ENCODE measurements at regions not wholly inside any gene's neighbourhood (a gene's known extent, or its start where the extent isn't known, plus 50 kb on each side); places are given as distances from the start of the nearest gene placed in this dataset.

DNA sequence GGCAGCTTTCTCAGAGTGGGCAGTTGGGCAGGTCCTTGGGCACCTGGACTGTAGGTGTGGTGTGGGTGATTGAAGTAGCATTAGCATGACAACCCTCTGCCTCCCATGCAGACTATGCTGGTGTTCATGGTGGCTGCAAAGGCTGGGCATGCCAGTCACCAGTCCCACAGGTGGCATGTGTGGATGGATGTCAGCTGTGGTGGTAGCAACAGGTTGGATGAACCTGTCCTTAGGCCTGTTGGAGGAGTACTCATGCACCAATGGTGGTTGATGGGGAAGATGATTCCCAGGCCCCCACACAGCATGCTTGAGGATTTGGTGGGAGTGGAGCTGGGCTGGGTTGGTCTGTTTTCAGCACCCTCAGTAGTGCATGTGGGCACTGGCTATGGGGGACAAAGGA is 251.1 kb downstream of the PAX1 start:
- no peak overlapping the region for H3K4me3 Mint-ChIP-seq
- H3K36me3 Mint-ChIP-seq (ENCODE audit: low read depth): no peaks in the 10 kb centered on the region
- no peaks in the 10 kb centered on the region for H3K4me1 Mint-ChIP-seq (ENCODE audit: low read depth)
- no peak overlapping the region for H3K27ac Mint-ChIP-seq
- peaks cover 9% of the 10 kb centered on the region for H3K9me3 Mint-ChIP-seq
- H3K27me3 Mint-ChIP-seq: no peaks in the 10 kb centered on the region

DNA sequence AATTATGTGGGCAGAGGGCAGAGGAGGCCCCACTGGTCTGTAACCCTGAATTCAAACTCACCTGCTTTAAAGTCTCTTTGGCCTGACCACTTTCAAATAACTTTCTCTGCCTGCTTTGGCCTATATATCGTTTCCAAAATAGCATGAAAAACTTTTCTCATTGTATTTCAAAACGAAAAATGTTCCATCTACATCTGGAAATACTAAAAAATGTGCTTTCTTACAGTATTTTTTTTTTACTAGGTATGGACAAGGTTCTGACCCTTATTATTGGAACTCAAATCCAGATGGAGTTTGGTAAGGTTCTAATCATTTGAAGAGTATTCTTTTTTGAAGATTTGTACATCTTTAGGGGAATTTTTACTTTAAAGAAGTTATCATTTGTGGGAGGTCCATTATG is 241.9 kb downstream of the PAX1 start:
- H3K4me3 Mint-ChIP-seq: no peak overlapping the region
- no peaks in the 10 kb centered on the region for H3K4me1 Mint-ChIP-seq (ENCODE audit: low read depth)
- no peaks in the 10 kb centered on the region for H3K27me3 Mint-ChIP-seq
- no peak overlapping the region for H3K27ac Mint-ChIP-seq
- peaks cover 7% of the 10 kb centered on the region for H3K9me3 Mint-ChIP-seq
- no peaks in the 10 kb centered on the region for H3K36me3 Mint-ChIP-seq (ENCODE audit: low read depth)

DNA sequence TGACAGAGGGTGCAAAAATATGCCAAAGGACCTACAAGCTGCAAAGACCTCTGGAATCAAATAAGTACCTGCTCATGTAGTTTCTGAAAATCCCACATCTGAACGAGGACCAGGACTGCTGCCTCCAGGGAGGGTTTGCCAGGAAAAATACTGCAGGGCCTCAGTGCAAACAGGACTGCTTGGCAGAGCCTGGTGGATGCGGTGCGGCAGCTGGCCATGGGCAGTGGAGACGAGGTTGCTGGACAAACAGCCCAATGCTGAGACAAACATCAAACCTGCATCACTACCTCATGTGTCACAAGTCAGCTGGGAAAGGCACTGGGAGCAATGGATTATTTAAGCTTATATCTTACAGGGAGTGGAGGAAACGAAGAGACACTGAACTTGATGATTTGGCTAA is 238.8 kb downstream of the PAX1 start:
- no peak overlapping the region for H3K4me3 Mint-ChIP-seq
- no peaks in the 10 kb centered on the region for H3K4me1 Mint-ChIP-seq (ENCODE audit: low read depth)
- no peak overlapping the region for H3K27ac Mint-ChIP-seq
- no peaks in the 10 kb centered on the region for H3K36me3 Mint-ChIP-seq (ENCODE audit: low read depth)
- peaks cover 5% of the 10 kb centered on the region for H3K9me3 Mint-ChIP-seq
- H3K27me3 Mint-ChIP-seq: no peaks in the 10 kb centered on the region

DNA sequence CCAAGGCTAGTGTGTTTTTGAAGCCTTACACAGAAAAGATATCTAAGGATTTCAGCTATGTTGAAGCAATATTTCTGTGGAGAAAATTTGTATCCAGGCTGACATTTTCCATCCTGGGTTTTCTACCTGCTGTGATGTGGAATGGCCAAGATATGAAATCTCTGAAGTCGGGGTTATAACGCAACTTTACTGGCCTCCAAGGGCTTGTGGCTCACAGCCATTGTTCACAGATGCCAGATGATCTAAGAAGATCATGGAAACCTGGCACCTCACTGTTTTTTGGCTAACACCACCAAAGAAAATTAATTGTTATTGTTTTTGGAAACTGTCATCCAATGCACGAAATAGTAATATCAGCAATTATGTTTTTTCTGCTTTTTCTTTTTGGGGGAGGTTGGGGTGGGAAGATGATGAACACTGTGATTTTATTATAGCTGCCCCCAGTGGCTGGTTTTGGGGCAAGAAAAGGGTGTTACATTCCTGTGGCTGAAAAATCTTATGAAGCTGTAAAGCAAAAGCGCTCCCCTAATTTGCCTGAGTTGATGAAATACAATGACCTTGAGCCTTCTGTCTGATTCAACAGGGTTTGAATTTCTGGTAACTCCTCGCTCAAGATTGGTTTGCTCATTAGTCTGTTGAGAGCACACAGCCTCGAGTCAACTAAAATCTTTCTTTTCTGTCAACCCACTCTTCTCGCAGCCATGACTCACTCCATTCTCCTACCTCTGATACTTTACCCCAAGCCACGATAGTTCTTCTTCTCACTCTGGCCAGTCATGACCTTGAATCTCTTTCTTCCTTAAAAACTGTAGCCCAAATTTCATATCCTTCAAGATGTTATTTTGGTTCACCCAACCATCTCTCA is 236.7 kb downstream of the PAX1 start:
- H3K36me3 Mint-ChIP-seq (ENCODE audit: low read depth): no peaks in the 10 kb centered on the region
- H3K27ac Mint-ChIP-seq: no peak overlapping the region
- H3K27me3 Mint-ChIP-seq: no peaks in the 10 kb centered on the region
- no peak overlapping the region for H3K4me3 Mint-ChIP-seq
- H3K9me3 Mint-ChIP-seq: peaks cover 5% of the 10 kb centered on the region
- no peaks in the 10 kb centered on the region for H3K4me1 Mint-ChIP-seq (ENCODE audit: low read depth)

DNA sequence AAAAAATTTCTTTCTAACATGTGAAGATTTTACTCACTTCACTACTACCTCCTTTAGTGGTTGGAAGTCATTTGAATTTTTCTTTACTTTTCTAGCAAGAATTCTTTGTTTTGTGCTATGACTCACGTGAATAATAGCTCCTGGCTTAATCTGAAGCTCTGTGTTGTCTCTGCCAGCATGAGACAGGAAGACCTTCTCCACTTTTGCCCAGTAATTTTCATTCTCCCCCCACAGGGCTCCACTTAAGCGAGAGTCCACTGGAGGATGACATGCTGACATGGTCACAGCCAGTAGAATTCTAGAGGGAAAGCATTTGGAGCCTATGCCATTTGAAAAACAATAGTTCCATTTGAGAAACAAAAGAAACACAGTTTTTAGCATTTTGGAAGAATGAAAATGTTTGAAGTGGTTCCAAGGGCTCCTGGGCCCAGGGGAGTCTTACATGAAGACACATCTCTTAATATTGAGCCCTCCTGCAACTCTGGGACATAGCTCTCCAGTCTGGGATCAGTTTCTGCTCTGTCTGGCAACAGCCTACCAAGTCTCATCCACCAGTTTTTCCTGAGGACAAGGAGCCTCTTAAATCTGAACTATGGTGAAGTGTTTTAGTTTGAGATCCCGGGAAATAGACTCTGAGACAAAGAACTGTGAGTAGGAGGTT is 231.4 kb downstream of the PAX1 start:
- H3K27me3 Mint-ChIP-seq: no peaks in the 10 kb centered on the region
- H3K36me3 Mint-ChIP-seq (ENCODE audit: low read depth): no peaks in the 10 kb centered on the region
- H3K4me1 Mint-ChIP-seq (ENCODE audit: low read depth): no peaks in the 10 kb centered on the region
- H3K27ac Mint-ChIP-seq: no peak overlapping the region
- no peak overlapping the region for H3K4me3 Mint-ChIP-seq
- H3K9me3 Mint-ChIP-seq: no peaks in the 10 kb centered on the region

- H3K27me3 Mint-ChIP-seq: no peaks in the 10 kb centered on the region
- H3K4me3 Mint-ChIP-seq: no peak overlapping the region
- no peak overlapping the region for H3K27ac Mint-ChIP-seq
- H3K4me1 Mint-ChIP-seq (ENCODE audit: low read depth): no peaks in the 10 kb centered on the region
- no peaks in the 10 kb centered on the region for H3K36me3 Mint-ChIP-seq (ENCODE audit: low read depth)
- no peaks in the 10 kb centered on the region for H3K9me3 Mint-ChIP-seq
These were observed 230.8 kb downstream of the PAX1 start for GRCh38 chr20:21936261-21936660.

DNA sequence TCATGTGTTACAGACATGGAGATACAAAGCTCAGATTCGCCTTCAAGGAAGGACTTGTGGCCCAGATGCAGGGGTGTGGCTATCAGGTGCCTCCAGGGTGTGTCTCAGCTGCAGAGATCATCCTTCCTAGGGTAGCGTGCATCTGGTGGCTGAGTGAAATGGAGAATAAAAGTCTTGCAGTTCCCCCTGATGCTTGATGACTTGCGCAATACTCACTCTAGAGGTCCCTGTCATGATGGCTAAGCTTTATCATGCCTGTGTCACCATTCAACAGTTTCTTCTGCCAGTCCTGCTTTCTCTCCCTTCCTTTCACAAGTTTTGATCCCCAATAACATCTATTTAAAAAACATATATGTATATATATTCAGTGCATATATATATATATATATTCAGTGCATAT is 228.1 kb downstream of the PAX1 start:
- Mint-ChIP-seq H3K4me3 (no peak overlapping the region), H3K36me3 (ENCODE audit: low read depth) (no peaks in the 10 kb centered on the region), H3K27me3 (no peaks in the 10 kb centered on the region), H3K4me1 (ENCODE audit: low read depth) (no peaks in the 10 kb centered on the region), H3K9me3 (no peaks in the 10 kb centered on the region), H3K27ac (no peak overlapping the region)

GRCh38 chr20:21921251-21921650 is 215.8 kb downstream of the PAX1 start:
- H3K27ac Mint-ChIP-seq: no peak overlapping the region
- H3K27me3 Mint-ChIP-seq: no peaks in the 10 kb centered on the region
- no peaks in the 10 kb centered on the region for H3K36me3 Mint-ChIP-seq (ENCODE audit: low read depth)
- peaks cover 14% of the 10 kb centered on the region for H3K9me3 Mint-ChIP-seq
- H3K4me3 Mint-ChIP-seq: no peak overlapping the region
- no peaks in the 10 kb centered on the region for H3K4me1 Mint-ChIP-seq (ENCODE audit: low read depth)

GRCh38 chr20:21920211-21920610 is 214.7 kb downstream of the PAX1 start:
- H3K27ac Mint-ChIP-seq: no peak overlapping the region
- no peaks in the 10 kb centered on the region for H3K36me3 Mint-ChIP-seq (ENCODE audit: low read depth)
- no peaks in the 10 kb centered on the region for H3K4me1 Mint-ChIP-seq (ENCODE audit: low read depth)
- peaks cover 14% of the 10 kb centered on the region for H3K9me3 Mint-ChIP-seq
- no peak overlapping the region for H3K4me3 Mint-ChIP-seq
- no peaks in the 10 kb centered on the region for H3K27me3 Mint-ChIP-seq

GRCh38 chr20:21918398-21918797 is 212.9 kb downstream of the PAX1 start:
- Mint-ChIP-seq H3K27me3 (no peaks in the 10 kb centered on the region), H3K9me3 (peaks cover 14% of the 10 kb centered on the region), H3K36me3 (ENCODE audit: low read depth) (no peaks in the 10 kb centered on the region), H3K4me1 (ENCODE audit: low read depth) (no peaks in the 10 kb centered on the region), H3K27ac (no peak overlapping the region), H3K4me3 (no peak overlapping the region)

GRCh38 chr20:21902391-21902790 is 196.9 kb downstream of the PAX1 start:
- H3K27ac Mint-ChIP-seq: no peak overlapping the region
- H3K4me1 Mint-ChIP-seq (ENCODE audit: low read depth): no peaks in the 10 kb centered on the region
- no peak overlapping the region for H3K4me3 Mint-ChIP-seq
- H3K9me3 Mint-ChIP-seq: peaks cover 15% of the 10 kb centered on the region
- H3K36me3 Mint-ChIP-seq (ENCODE audit: low read depth): no peaks in the 10 kb centered on the region
- H3K27me3 Mint-ChIP-seq: no peaks in the 10 kb centered on the region

GRCh38 chr20:21901470-21902275 is 196.2 kb downstream of the PAX1 start:
- H3K9me3 Mint-ChIP-seq: peaks cover 15% of the 10 kb centered on the region
- no peaks in the 10 kb centered on the region for H3K4me1 Mint-ChIP-seq (ENCODE audit: low read depth)
- H3K36me3 Mint-ChIP-seq (ENCODE audit: low read depth): no peaks in the 10 kb centered on the region
- H3K27ac Mint-ChIP-seq: no peak overlapping the region
- no peaks in the 10 kb centered on the region for H3K27me3 Mint-ChIP-seq
- no peak overlapping the region for H3K4me3 Mint-ChIP-seq

GRCh38 chr20:21900431-21900830 is 195.0 kb downstream of the PAX1 start:
- Mint-ChIP-seq H3K36me3 (ENCODE audit: low read depth) (no peaks in the 10 kb centered on the region), H3K4me3 (no peak overlapping the region), H3K27me3 (no peaks in the 10 kb centered on the region), H3K4me1 (ENCODE audit: low read depth) (no peaks in the 10 kb centered on the region), H3K27ac (no peak overlapping the region), H3K9me3 (peaks cover 11% of the 10 kb centered on the region)

- Mint-ChIP-seq H3K27me3 (no peaks in the 10 kb centered on the region), H3K36me3 (ENCODE audit: low read depth) (no peaks in the 10 kb centered on the region), H3K4me3 (no peak overlapping the region), H3K9me3 (peaks cover 13% of the 10 kb centered on the region), H3K4me1 (ENCODE audit: low read depth) (no peaks in the 10 kb centered on the region), H3K27ac (no peak overlapping the region)
These were observed 169.5 kb downstream of the PAX1 start for GRCh38 chr20:21874921-21875320.

DNA sequence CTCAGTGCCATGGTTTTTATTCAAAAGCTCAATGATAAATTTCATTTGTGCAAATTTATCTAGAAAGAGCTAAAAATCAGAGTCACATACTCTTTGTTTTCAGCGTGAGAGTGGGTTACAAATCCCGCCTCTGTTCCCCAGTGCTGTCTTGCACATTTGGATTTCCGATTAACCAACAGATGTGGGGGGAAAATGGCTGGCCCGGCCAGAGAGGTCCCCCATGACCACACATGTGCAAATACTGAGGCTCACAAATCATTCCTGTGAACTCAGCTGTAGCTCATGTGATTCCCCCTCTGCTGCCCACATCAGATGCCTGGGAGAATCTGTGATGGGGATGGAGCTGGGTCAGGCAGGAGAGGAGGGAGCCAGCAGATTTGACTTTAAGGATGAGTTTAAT is 168.7 kb downstream of the PAX1 start:
- Mint-ChIP-seq H3K27me3 (no peaks in the 10 kb centered on the region), H3K36me3 (ENCODE audit: low read depth) (no peaks in the 10 kb centered on the region), H3K4me1 (ENCODE audit: low read depth) (no peaks in the 10 kb centered on the region), H3K9me3 (peaks cover 13% of the 10 kb centered on the region), H3K27ac (no peak overlapping the region), H3K4me3 (no peak overlapping the region)

All from stimulated activated naive CD8-positive, alpha-beta T cell treated with anti-CD3 and anti-CD28 coated beads, Interleukin-15, Interleukin-2, amounts not matched to agents 100 ng/mL and 50 ng/mL, for 24 hours (primary cell).